Endothelial cell of umbilical vein (primary cell): ENCODE measurements at regions not wholly inside any gene's neighbourhood (a gene's known extent, or its start where the extent isn't known, plus 50 kb on each side); places are given as distances from the start of the nearest gene placed in this dataset.

Experiments
- BruUV-seq: library from RNA; stranded (reverse); fragments of 400-500 nt; replicated peaks from 2 replicates; lab custom pipeline; 2021; lab: Mats Ljungman, UMichigan
- CTCF ChIA-PET: fragments of 300-600, 350-600 bp; sonication (Branson Sonifier 250); formaldehyde crosslinking; loops from one replicate; lab custom pipeline; 2021; ENCODE audit warnings: antibody characterized with exemption, inconsistent platforms; lab: Charles Lee
- POLR2A ChIA-PET: fragments of 300-600, 350-600 bp; sonication (Branson Sonifier 250); formaldehyde crosslinking; loops from one replicate; lab custom pipeline; 2021; ENCODE audit warnings: antibody characterized with exemption, inconsistent platforms; lab: Charles Lee
- DNase-seq: peaks from one replicate; pipeline ENCODE4 v3.0.0-alpha.2; 2011; ENCODE audit warnings: low read depth, low spot score
- FAIRE-seq: peaks from 2 replicates; lab custom pipeline; 2011; peaks lifted over from hg19 to GRCh38; lab: Jason Lieb, UNC
- H2AFZ ChIP-seq: 2 replicates; pipeline ENCODE4 v1.6.0; 2012; ENCODE audit warnings: low read depth, low read length, control low read depth, inconsistent platforms
- H3K27ac ChIP-seq: 2 replicates; pipeline ENCODE4 v1.5.1; 2011; ENCODE audit warnings: low read depth, mild to moderate bottlenecking, control low read depth, low read length, moderate library complexity; ENCODE audit not compliant: insufficient read depth
- H3K27me3 ChIP-seq, 2 experiments: 2 replicates each; pipeline versions ENCODE4 v1.6.0 to v1.6.1; 2011; ENCODE audit warnings: low read length in 2 of 2, mixed read lengths in 1 of 2; ENCODE audit not compliant: control insufficient read depth in 2 of 2, insufficient read depth in 2 of 2
- H3K36me3 ChIP-seq, 2 experiments: 2 replicates in 1 of 2; 3 replicates in 1 of 2; pipeline ENCODE4 v1.5.1; 2011; ENCODE audit warnings: low read length in 2 of 2, mild to moderate bottlenecking in 1 of 2, moderate library complexity in 1 of 2; ENCODE audit not compliant: control insufficient read depth in 2 of 2, insufficient read depth in 2 of 2; ENCODE audit errors: extremely low read depth in 1 of 2
- H3K4me1 ChIP-seq: 3 replicates; pipeline ENCODE4 v1.5.1; 2011; ENCODE audit warnings: mild to moderate bottlenecking, low read length; ENCODE audit not compliant: control insufficient read depth, insufficient read depth; ENCODE audit errors: extremely low read depth
- H3K4me2 ChIP-seq: 2 replicates; pipeline ENCODE4 v1.6.1; 2011; ENCODE audit warnings: low read length, control low read depth, mixed read lengths; ENCODE audit not compliant: insufficient read depth
- H3K4me3 ChIP-seq, 3 experiments: fragments of 200-600 bp in 1 of 3; sonication (generic), shearing (Covaris generic) in 1 of 3; replicated peaks in 1 of 3; 2 replicates each; pipeline ENCODE4 v1.5.1; 2011 to 2016; ENCODE audit warnings: control low read depth in 3 of 3, low read length in 3 of 3, mild to moderate bottlenecking in 2 of 3, inconsistent platforms in 1 of 3, low read depth in 1 of 3, moderate library complexity in 1 of 3; ENCODE audit not compliant: insufficient read depth in 1 of 3
- H3K79me2 ChIP-seq: 2 replicates; pipeline ENCODE4 v1.6.0; 2012; ENCODE audit warnings: low read length, inconsistent platforms; ENCODE audit not compliant: control insufficient read depth, insufficient read depth
- H3K9ac ChIP-seq: replicated peaks from 2 replicates; pipeline ENCODE3; 2011; ENCODE audit warnings: low read length, control low read depth; ENCODE audit not compliant: insufficient read depth; ENCODE audit errors: extremely low read depth
- H3K9me1 ChIP-seq: replicated peaks from 3 replicates; pipeline ENCODE4 v1.6.0; 2011; ENCODE audit warnings: mild to moderate bottlenecking, low read length; ENCODE audit not compliant: control insufficient read depth, insufficient read depth; ENCODE audit errors: extremely low read depth
- H3K9me3 ChIP-seq: replicated peaks from 2 replicates; pipeline ENCODE4 v1.5.1; 2012; ENCODE audit warnings: low read length, inconsistent platforms; ENCODE audit not compliant: control insufficient read depth, insufficient read depth
- H4K20me1 ChIP-seq: replicated peaks from 2 replicates; pipeline ENCODE3; 2011; ENCODE audit warnings: mild to moderate bottlenecking, low read length; ENCODE audit not compliant: control insufficient read depth, insufficient read depth; ENCODE audit errors: extremely low read depth
- EZH2 ChIP-seq: IDR thresholded peaks from 2 replicates; pipeline ENCODE4 v1.6.1; 2012; ENCODE audit warnings: borderline replicate concordance, low read depth, mild to moderate bottlenecking, moderate library complexity, low read length, inconsistent platforms; ENCODE audit not compliant: severe bottlenecking
- FOS ChIP-seq: IDR thresholded peaks from 2 replicates; pipeline ENCODE4 v1.6.1; 2011; ENCODE audit warnings: mild to moderate bottlenecking, low read length, moderate library complexity, borderline replicate concordance; ENCODE audit not compliant: insufficient read depth
- GATA2 ChIP-seq: IDR thresholded peaks from 2 replicates; pipeline ENCODE4 v1.7.0; 2011; ENCODE audit warnings: low read depth, mild to moderate bottlenecking, moderate library complexity, mixed read lengths, low read length; ENCODE audit not compliant: insufficient read length, insufficient read depth
- JUN ChIP-seq: IDR thresholded peaks from 2 replicates; pipeline ENCODE4 v1.6.1; 2011; ENCODE audit warnings: borderline replicate concordance, low read depth; ENCODE audit not compliant: insufficient read length, insufficient read depth
- MYC ChIP-seq: IDR thresholded peaks from one replicate; pipeline ENCODE4 v1.6.1; 2011; ENCODE audit warnings: mild to moderate bottlenecking, low read depth, low read length
- POLR2A ChIP-seq: IDR thresholded peaks from 2 replicates; pipeline ENCODE4 v1.6.1; 2012; ENCODE audit warnings: low read depth, mild to moderate bottlenecking, control low read depth, low read length
- POLR2AphosphoS5 ChIP-seq: IDR thresholded peaks from 2 replicates; pipeline ENCODE4 v1.6.1; 2012; ENCODE audit warnings: low read depth, mild to moderate bottlenecking, control low read depth, low read length, moderate library complexity; ENCODE audit not compliant: insufficient read depth
- dilution Hi-C: fragments of 300-500 bp; cut with MboI; formaldehyde crosslinking; loops from one replicate; pipeline ENCODE4 v1.15.0; 2019; ENCODE audit warnings: low sequenced_read_pairs; ENCODE audit not compliant: extremely low pct_ligation_motif_present
- intact Hi-C: fragments of 100-400 bp; cut with micrococcal nuclease; formaldehyde crosslinking; loops from one replicate; pipeline ENCODE4 v1.10.0; 2022
- TF ChIP-seq, protein P1 (sequence below): IDR thresholded peaks from 2 replicates; pipeline ENCODE4 v1.6.1; 2011; ENCODE audit not compliant: insufficient read depth, insufficient read length
- TF ChIP-seq, protein P2 (sequence below), 2 donors: IDR thresholded peaks; 1 replicate in 1 of 2; 2 replicates in 1 of 2; pipeline ENCODE4 v1.5.1; 2011; ENCODE audit warnings: low read length in 2 of 2, mild to moderate bottlenecking in 2 of 2, moderate library complexity in 2 of 2, control low read depth in 1 of 2, inconsistent platforms in 1 of 2, low read depth in 1 of 2; ENCODE audit not compliant: insufficient read depth in 1 of 2; ENCODE audit errors: extremely low read depth in 1 of 2

DNA sequence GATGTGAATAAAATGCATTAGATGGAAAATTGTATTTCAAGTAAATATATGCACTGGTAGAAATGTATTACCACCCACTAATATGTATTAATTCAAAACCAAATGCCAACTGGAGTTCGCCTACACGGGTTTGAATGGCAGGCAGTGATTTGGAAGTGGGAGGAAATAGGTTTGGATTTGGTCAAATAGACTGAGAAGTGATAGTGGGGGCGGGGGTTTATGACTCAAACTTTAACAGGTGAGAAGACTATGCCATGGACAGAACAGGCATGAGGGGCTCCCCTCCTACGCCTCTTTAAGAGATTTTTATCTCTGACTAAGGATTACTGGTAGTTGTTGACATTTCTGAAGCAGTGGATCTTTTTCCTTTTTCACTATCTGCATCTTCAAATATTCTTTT, 677.8 kb downstream of the NTRK3 start:
- CTCF ChIA-PET: no interaction called here
- Histone ChIP-seq H3K27ac (no peak overlapping the region), H3K27me3 (no peaks in the 10 kb centered on the region), H3K4me2 (no peak overlapping the region), H3K79me2 (no peaks in the 10 kb centered on the region), H3K9me1 (no peaks in the 10 kb centered on the region), H3K4me3 (no peak overlapping the region), H2AFZ (no peak overlapping the region), H3K36me3 (no peaks in the 10 kb centered on the region), H3K9me3 (no peaks in the 10 kb centered on the region), H3K4me1 (no peaks in the 10 kb centered on the region), H4K20me1 (no peaks in the 10 kb centered on the region), H3K9ac (no peak overlapping the region)
- dilution Hi-C loops (no loop called here), intact Hi-C loops (no loop called here)
- FAIRE-seq (no peak), DNase-seq (no peak)
- TF ChIP-seq, protein P1, sequence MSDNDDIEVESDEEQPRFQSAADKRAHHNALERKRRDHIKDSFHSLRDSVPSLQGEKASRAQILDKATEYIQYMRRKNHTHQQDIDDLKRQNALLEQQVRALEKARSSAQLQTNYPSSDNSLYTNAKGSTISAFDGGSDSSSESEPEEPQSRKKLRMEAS: no peak
- TF ChIP-seq POLR2AphosphoS5 (no peak), GATA2 (no peak), JUN (no peak), MYC (no peak), POLR2A (no peak), EZH2 (no peak), FOS (no peak)
- TF ChIP-seq, protein P2, sequence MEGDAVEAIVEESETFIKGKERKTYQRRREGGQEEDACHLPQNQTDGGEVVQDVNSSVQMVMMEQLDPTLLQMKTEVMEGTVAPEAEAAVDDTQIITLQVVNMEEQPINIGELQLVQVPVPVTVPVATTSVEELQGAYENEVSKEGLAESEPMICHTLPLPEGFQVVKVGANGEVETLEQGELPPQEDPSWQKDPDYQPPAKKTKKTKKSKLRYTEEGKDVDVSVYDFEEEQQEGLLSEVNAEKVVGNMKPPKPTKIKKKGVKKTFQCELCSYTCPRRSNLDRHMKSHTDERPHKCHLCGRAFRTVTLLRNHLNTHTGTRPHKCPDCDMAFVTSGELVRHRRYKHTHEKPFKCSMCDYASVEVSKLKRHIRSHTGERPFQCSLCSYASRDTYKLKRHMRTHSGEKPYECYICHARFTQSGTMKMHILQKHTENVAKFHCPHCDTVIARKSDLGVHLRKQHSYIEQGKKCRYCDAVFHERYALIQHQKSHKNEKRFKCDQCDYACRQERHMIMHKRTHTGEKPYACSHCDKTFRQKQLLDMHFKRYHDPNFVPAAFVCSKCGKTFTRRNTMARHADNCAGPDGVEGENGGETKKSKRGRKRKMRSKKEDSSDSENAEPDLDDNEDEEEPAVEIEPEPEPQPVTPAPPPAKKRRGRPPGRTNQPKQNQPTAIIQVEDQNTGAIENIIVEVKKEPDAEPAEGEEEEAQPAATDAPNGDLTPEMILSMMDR (IDR thresholded peaks at IDR 0.05; ENCODE audit: extremely low read depth in 1 of 2, insufficient read depth in 1 of 2, low read depth in 1 of 2, low read length in 2 of 2): no peak
- POLR2A ChIA-PET: no interaction called here
- no TSS peak for BruUV-seq
